Fibroblast of skin of abdomen (primary cell): ENCODE measurements at regions not wholly inside any gene's neighbourhood (a gene's known extent, or its start where the extent isn't known, plus 50 kb on each side); places are given as distances from the start of the nearest gene placed in this dataset.
"Not testable (repeated sequence)": the region's sequence is repeated elsewhere in the genome, so short reads cannot be mapped to it uniquely, and the experiment has no call there.

Experiments
- DNase-seq: peaks from one replicate; pipeline ENCODE4 v3.0.0-alpha.2; 2013

- no peak for DNase-seq
Measured at GRCh38 chr5:125979636-125980035, 443.6 kb upstream of the GRAMD2B start.

GRCh38 chr5:125981016-125981415, 442.2 kb upstream of the GRAMD2B start:
- DNase-seq: no peak

GRCh38 chr5:125987677-125988255, 435.4 kb upstream of the GRAMD2B start:
- DNase-seq: no peak

GRCh38 chr5:125992050-125992449, 431.2 kb upstream of the GRAMD2B start:
- no peak for DNase-seq

- not testable (repeated sequence) for DNase-seq
Measured at GRCh38 chr5:125999271-126000030, 423.8 kb upstream of the GRAMD2B start.

GRCh38 chr5:126000507-126000906, 422.7 kb upstream of the GRAMD2B start:
- DNase-seq: peak; percentile 8

GRCh38 chr5:126002222-126002897, 420.8 kb upstream of the GRAMD2B start:
- DNase-seq: peak; percentile 91

GRCh38 chr5:126003309-126003708, 419.9 kb upstream of the GRAMD2B start:
- DNase-seq: peak; percentile 86

- no peak for DNase-seq
Measured at GRCh38 chr5:126004636-126005035, 418.6 kb upstream of the GRAMD2B start.

GRCh38 chr5:126007841-126008240, 415.4 kb upstream of the GRAMD2B start:
- peak; percentile 44 for DNase-seq

- DNase-seq: no peak
Measured at GRCh38 chr5:126009566-126009965, 413.6 kb upstream of the GRAMD2B start.

- DNase-seq: not testable (repeated sequence)
Measured at GRCh38 chr5:126011526-126011925, 411.7 kb upstream of the GRAMD2B start.

GRCh38 chr5:126014676-126015075, 408.5 kb upstream of the GRAMD2B start:
- DNase-seq: no peak

- peak; percentile 58 for DNase-seq
Measured at GRCh38 chr5:126015235-126016181, 407.7 kb upstream of the GRAMD2B start.

- DNase-seq: no peak
Measured at GRCh38 chr5:126016256-126016655, 407.0 kb upstream of the GRAMD2B start.

GRCh38 chr5:126017096-126017495, 406.1 kb upstream of the GRAMD2B start:
- no peak for DNase-seq

- DNase-seq: no peak
Measured at GRCh38 chr5:126020770-126021169, 402.4 kb upstream of the GRAMD2B start.

GRCh38 chr5:126023994-126024441, 399.2 kb upstream of the GRAMD2B start:
- DNase-seq: peak; percentile 52

GRCh38 chr5:126027149-126027548, 396.1 kb upstream of the GRAMD2B start:
- no peak for DNase-seq

GRCh38 chr5:126027652-126028051, 395.6 kb upstream of the GRAMD2B start:
- no peak for DNase-seq

GRCh38 chr5:126028336-126028735, 394.9 kb upstream of the GRAMD2B start:
- no peak for DNase-seq

- not testable (repeated sequence) for DNase-seq
Measured at GRCh38 chr5:126029282-126029681, 393.9 kb upstream of the GRAMD2B start.
